VCaP (cell line): ENCODE measurements at regions not wholly inside any gene's neighbourhood (a gene's known extent, or its start where the extent isn't known, plus 50 kb on each side); places are given as distances from the start of the nearest gene placed in this dataset.
"Not testable (repeated sequence)": the region's sequence is repeated elsewhere in the genome, so short reads cannot be mapped to it uniquely, and the experiment has no call there.

Source experiments
- H3K27ac ChIP-seq: fragments of 450-650 bp; 2 replicates; pipeline ENCODE4 v1.5.1; 2017
- CTCF ChIP-seq: fragments of 450-650 bp; conservative IDR thresholded peaks from 2 replicates; pipeline ENCODE4 v1.5.1; 2017; ENCODE audit warnings: mild to moderate bottlenecking, moderate library complexity

GRCh38 chr7:45417735-45418134 is 156.4 kb upstream of the ADCY1 start:
- H3K27ac ChIP-seq, result no peak overlapping the region
- TF ChIP-seq CTCF, result no peak

- H3K27ac ChIP-seq, result no peak overlapping the region
- TF ChIP-seq CTCF, result no peak
These were observed 153.2 kb upstream of the ADCY1 start for GRCh38 chr7:45420843-45421495.

GRCh38 chr7:45421806-45422205 is 152.4 kb upstream of the ADCY1 start:
- TF ChIP-seq CTCF, result no peak
- no peak overlapping the region for H3K27ac ChIP-seq

- TF ChIP-seq CTCF, result no peak
- no peak overlapping the region for H3K27ac ChIP-seq
These were observed 143.8 kb upstream of the ADCY1 start for GRCh38 chr7:45430397-45430796.

- TF ChIP-seq CTCF, result no peak
- H3K27ac ChIP-seq, result no peak overlapping the region
These were observed 139.9 kb upstream of the ADCY1 start for GRCh38 chr7:45434167-45434784.

GRCh38 chr7:45435131-45435530 is 139.0 kb upstream of the ADCY1 start:
- H3K27ac ChIP-seq, result no peak overlapping the region
- no peak for TF ChIP-seq CTCF

- no peak for TF ChIP-seq CTCF
- H3K27ac ChIP-seq, result no peak overlapping the region
These were observed 138.3 kb upstream of the ADCY1 start for GRCh38 chr7:45435846-45436245.

GRCh38 chr7:45440776-45441175 is 133.4 kb upstream of the ADCY1 start:
- not testable (repeated sequence) for H3K27ac ChIP-seq
